Liver (tissue), 3 donors: ENCODE measurements at regions not wholly inside any gene's neighbourhood (a gene's known extent, or its start where the extent isn't known, plus 50 kb on each side); places are given as distances from the start of the nearest gene placed in this dataset.

Experiments
- CTCF ChIP-seq: fragments of 150-350 bp; IDR thresholded peaks from 2 replicates; pipeline ENCODE4 v1.5.1; 2017; ENCODE audit warnings: improper control_type of control experiment, low read depth, low read length; ENCODE audit not compliant: missing input control
- EGR1 ChIP-seq, 2 donors: IDR thresholded peaks; 2 replicates each; pipeline ENCODE4 v1.6.1; 2016 to 2018; ENCODE audit warnings: antibody characterized with exemption in 2 of 2, low read depth in 2 of 2
- HNF4A ChIP-seq, 2 donors: conservative IDR thresholded peaks; 2 replicates each; pipeline ENCODE4 v1.6.1; 2016; ENCODE audit warnings: antibody characterized with exemption in 2 of 2, mild to moderate bottlenecking in 2 of 2
- HNF4G ChIP-seq: IDR thresholded peaks from 2 replicates; pipeline ENCODE4 v1.6.1; 2016; ENCODE audit warnings: antibody characterized with exemption
- JUND ChIP-seq, 2 donors: IDR thresholded peaks; 2 replicates each; pipeline ENCODE4 v1.6.1; 2016; ENCODE audit warnings: antibody characterized with exemption in 2 of 2
- MAX ChIP-seq: IDR thresholded peaks from 2 replicates; pipeline ENCODE4 v1.6.1; 2016; ENCODE audit warnings: antibody characterized with exemption
- RAD21 ChIP-seq, 2 donors: IDR thresholded peaks; 2 replicates each; pipeline ENCODE4 v1.6.1; 2016; ENCODE audit warnings: antibody characterized with exemption in 2 of 2, mild to moderate bottlenecking in 2 of 2
- REST ChIP-seq: IDR thresholded peaks from 2 replicates; pipeline ENCODE4 v1.6.1; 2016; ENCODE audit warnings: antibody characterized with exemption, mild to moderate bottlenecking
- RXRA ChIP-seq, 2 donors: IDR thresholded peaks; 2 replicates each; pipeline ENCODE4 v1.6.1; 2017 to 2018; ENCODE audit warnings: antibody characterized with exemption in 2 of 2, mild to moderate bottlenecking in 1 of 2
- SP1 ChIP-seq: IDR thresholded peaks from 2 replicates; pipeline ENCODE4 v1.6.1; 2018; ENCODE audit warnings: antibody characterized with exemption, mild to moderate bottlenecking
- TAF1 ChIP-seq: conservative IDR thresholded peaks from 2 replicates; pipeline ENCODE4 v1.6.1; 2016; ENCODE audit warnings: antibody characterized with exemption, mild to moderate bottlenecking
- YY1 ChIP-seq: IDR thresholded peaks from 2 replicates; pipeline ENCODE4 v1.6.1; 2016; ENCODE audit warnings: antibody characterized with exemption, mild to moderate bottlenecking
- ZBTB33 ChIP-seq: IDR thresholded peaks from 2 replicates; pipeline ENCODE4 v1.6.1; 2016; ENCODE audit warnings: antibody characterized with exemption
- donor health status: healthy.
- donor health status: healthy.

GRCh38 chr16:8355675-8356074, 234.6 kb downstream of the TMEM114 start:
- TF ChIP-seq CTCF (no peak), RAD21 (IDR thresholded peaks at IDR 0.05) (no peak), MAX (no peak), TAF1 (no peak), RXRA (IDR thresholded peaks at IDR 0.05) (no peak), YY1 (no peak), SP1 (no peak), EGR1 (IDR thresholded peaks at IDR 0.05; ENCODE audit: low read depth in 2 of 2) (no peak), HNF4G (no peak), ZBTB33 (no peak), JUND (IDR thresholded peaks at IDR 0.05) (no peak), HNF4A (conservative IDR thresholded peaks at IDR 0.05) (no peak), REST (no peak)
